ENCODE measurements at regions not wholly inside any gene's neighbourhood (a gene's known extent, or its start where the extent isn't known, plus 50 kb on each side); places are given as distances from the start of the nearest gene placed in this dataset.
A peak's percentile ranks its signal among the peaks of the same experiment; 100 is the strongest.

DNA sequence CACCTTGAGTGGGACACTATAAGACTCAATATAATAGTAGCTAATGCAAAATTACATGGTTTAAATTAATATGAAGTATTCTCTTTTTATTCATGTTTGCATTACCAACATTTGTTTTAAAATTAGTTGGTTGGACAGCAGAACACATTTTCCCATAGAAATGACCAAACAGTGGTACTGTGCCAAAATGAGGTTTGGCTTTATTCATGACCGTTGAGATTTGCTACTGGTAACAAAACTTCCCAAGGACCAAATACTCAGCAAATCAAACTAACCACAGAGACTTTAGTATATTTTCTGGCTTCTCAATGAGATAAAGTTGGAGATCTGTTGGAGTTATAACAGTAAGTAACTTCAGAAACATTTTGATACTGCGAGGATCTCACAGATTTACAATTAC is 637.8 kb upstream of the MEF2C start:
- DNase-seq, result no peak

GRCh38 chr5:89513299-89514044 is 630.5 kb upstream of the MEF2C start:
- no peak for DNase-seq

- no peak for DNase-seq
Measured at GRCh38 chr5:89504051-89504450, 621.1 kb upstream of the MEF2C start.

DNA sequence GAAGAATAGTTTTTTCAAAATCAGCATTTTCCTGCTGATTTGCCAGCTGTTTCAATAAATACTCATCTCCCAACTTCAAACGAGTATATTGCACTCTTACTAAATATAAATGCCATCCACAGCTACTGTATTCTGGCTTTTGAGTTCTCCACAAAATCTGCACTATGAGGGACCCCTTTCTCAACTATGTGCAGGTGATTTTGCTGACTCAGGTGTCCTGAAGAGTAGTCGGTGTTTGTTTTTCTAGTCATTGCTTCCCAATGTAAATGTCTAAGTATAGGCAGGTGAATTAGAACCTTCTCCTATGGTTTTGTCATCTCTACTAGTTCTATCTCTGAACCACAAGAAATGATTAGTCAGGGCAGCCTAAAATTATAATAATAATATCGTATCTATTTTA is 616.8 kb upstream of the MEF2C start:
- no peak for DNase-seq

- no peak for DNase-seq
Measured at GRCh38 chr5:89498699-89499098, 615.7 kb upstream of the MEF2C start.

- no peak for DNase-seq
Measured at GRCh38 chr5:89493414-89493813, 610.4 kb upstream of the MEF2C start.

- DNase-seq, result no peak
Measured at GRCh38 chr5:89484962-89485361, 602.0 kb upstream of the MEF2C start.

- no peak for DNase-seq
Measured at GRCh38 chr5:89480406-89481007, 597.5 kb upstream of the MEF2C start.

- DNase-seq, result no peak
Measured at GRCh38 chr5:89478851-89479250, 595.9 kb upstream of the MEF2C start.

DNA sequence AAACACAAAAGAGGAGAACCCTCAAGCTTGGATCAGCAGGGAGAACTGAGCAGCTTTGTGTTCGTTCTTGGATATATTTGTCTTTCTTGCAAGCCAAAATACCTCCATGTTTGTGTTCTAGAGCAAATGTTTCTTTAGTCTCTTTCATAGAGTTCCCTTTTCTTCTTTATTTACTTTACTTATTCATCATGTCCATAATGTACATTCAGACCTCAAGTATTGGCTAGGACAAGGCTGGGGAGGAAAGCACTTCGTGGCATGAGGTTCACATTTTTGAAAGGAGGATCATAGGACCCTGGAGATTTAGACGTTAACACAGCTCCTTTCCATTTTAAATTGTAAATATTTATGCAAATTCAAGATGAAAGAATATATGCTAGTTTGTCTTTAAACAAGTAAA is 590.2 kb upstream of the MEF2C start:
- DNase-seq, result no peak

- no peak for DNase-seq
Measured at GRCh38 chr5:89471541-89471940, 588.6 kb upstream of the MEF2C start.

DNA sequence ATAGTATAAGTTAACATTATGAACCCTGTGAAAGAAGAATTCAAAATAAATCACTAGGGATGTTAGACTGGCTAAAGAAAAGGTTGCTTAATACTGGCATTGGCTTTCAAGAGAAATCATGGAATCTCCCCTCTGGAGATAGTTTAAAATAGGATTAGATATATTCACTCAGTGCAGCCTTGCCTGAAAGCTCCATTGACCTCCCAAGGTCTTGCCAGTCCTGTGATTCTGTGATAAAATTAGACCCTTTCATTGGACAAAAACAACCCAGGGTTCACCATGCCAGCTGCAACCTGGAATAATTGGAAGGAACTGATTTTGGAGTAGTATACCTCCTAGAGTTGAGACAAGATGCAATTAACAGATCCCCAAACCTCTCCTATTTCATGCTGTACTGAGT is 588.1 kb upstream of the MEF2C start:
- no peak for DNase-seq

GRCh38 chr5:89470658-89471057 is 587.7 kb upstream of the MEF2C start:
- no peak for DNase-seq

DNA sequence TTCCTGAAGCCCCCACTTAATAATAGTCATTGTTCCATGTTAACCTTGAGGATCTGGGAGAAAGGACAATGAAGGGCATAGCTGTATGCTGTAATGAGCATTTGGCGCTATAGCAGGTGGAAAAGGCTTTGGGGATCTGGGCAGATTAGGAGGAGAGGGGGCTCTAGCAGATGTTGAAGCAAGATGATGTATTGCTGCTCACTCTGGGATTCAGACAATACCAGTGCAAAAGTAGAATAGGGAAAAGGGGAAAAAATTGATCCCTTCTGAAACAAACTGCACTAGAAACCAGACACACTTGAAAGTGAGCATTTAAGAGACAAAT is 575.3 kb upstream of the MEF2C start:
- no peak for DNase-seq

DNA sequence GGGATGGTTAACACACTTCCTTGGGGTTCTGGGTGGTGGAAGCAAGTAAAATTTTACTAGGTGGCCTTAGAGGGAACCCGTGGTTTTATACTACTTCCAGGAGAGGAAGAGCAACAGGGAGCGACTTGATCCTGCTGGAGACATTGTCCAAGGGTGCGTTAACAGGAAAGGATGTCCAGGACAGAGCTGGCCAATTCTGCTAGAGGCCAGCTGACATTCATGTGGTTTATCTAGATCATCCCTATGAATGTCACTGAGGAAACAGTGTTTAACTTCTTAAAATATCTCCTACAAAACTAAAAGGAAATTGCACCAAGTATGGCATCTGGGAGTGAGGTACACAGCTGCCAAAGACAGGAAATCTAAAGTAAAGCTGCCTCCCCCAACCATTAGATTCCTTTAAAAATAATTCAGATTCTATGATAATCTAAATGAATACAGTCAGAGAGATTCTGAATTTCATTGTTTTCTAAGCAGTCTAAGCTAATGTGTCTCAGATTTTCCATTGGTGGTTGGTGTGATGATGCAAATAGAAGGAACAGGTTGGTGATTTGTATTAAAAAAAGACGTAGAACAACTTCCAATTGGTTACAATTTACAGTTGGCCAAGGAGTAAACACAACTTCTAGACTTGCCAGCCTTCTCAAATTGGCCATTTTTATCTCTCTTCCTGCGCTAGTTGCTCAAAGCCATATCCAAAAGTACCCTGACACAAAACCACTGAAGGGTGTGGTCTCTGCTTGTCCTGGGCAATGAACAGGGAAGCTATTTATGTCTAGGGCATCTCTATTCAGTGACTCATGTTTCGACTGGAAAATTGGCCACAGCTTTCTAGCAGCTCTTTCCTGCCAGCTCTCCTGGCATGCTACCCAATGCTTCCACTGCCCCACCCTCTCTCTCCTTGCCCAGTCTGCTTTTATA is 574.7 kb upstream of the MEF2C start:
- peak; percentile 80 for DNase-seq

DNA sequence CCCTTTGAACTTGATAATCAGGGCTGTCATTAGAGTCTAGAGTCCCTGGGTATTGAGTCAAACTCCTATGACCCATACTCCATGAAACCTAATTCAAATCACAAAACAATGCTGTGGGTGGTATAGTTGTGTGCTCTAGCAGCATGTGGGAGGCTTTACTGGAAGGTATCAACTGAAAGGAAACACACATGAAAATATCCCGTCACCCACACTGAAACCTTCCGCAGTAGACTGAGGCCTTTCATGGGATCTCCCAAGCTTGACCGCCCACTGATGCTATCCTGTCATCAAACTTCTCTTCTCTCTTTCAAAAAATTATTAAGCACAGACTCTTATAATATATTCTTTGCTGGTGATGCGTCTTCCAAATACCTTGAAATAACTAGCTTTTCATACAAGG is 569.1 kb upstream of the MEF2C start:
- no peak for DNase-seq

DNA sequence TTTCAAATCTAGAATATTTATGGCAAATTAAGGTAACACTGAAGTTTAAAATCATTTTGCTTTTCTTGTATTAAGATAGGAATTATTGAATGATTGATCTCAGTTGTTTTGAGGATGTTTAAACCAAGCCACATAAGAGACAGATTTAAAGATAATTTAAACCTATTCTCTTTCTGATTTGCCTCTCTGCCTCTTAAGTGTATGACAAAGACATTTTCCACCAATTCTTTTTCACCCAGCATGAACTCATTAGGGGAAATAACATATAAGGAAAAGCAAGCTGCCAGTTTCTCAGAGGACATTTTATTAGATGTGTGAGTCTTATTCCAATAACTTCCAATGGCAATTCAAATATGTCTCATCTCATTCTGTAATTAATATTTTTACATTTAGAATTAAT is 568.3 kb upstream of the MEF2C start:
- DNase-seq, result no peak

- no peak for DNase-seq
Measured at GRCh38 chr5:89450149-89450538, 567.2 kb upstream of the MEF2C start.

- no peak for DNase-seq
Measured at GRCh38 chr5:89449392-89450148, 566.6 kb upstream of the MEF2C start.

DNA sequence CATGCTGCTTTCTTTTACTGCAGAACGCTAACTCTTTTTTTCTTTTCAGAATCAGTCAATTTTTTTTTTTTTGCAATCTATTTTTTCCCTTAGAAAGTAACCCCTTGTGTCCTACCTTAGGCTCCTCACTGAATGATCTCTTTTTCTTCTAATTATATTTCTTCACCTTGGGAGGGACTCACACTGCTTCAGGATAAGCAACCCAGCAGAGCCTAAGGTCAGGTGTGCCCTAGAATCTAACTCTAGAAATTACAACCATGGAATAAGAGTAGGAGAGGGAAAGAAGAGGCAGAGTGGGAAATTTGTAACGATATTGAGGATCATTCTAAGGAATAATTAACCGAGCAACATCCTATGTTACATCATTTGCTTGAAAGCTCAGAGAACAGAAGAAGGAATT is 564.0 kb upstream of the MEF2C start:
- DNase-seq, result no peak

GRCh38 chr5:89445106-89445745 is 562.2 kb upstream of the MEF2C start:
- no peak for DNase-seq

DNA sequence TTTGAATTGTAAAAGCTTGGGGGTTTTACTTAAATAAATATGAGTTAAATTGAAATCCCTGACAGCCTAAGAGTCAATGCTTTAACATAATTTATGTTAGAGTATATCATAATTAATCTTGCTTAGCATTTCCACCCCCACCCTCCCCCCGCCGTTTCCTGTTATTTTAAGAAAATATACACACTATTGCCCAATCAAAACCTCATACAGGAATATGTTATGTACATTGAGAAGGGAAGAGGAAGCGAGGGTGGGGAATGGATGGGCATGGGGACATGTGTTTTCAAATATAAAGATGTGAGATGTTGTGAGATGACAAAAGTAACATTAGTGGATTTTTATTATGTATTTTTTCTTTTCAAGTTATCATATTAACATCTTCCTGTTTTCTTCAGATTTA is 561.1 kb upstream of the MEF2C start:
- peak; percentile 37 for DNase-seq

GRCh38 chr5:89443508-89443907 is 560.5 kb upstream of the MEF2C start:
- DNase-seq, result no peak

Data from hematopoietic multipotent progenitor cell treated with erythropoietin and hydrocortisone succinate and interleukin-3 and kit ligand, for 6 days (in vitro differentiated cells).